Immature natural killer cell (primary cell): ENCODE measurements at regions not wholly inside any gene's neighbourhood (a gene's known extent, or its start where the extent isn't known, plus 50 kb on each side); places are given as distances from the start of the nearest gene placed in this dataset.

Experiments used
- DNase-seq, 3 donors: peaks; one replicate each; pipeline ENCODE4 v3.0.0; 2022; ENCODE audit warnings: mixed read lengths in 1 of 3
- H3K27ac Mint-ChIP-seq, 6 donors: one replicate each; pipeline ENCODE4 v1.8.0; 2020; ENCODE audit warnings: mixed read lengths in 6 of 6, mild to moderate bottlenecking in 5 of 6, inconsistent platforms in 4 of 6, moderate library complexity in 3 of 6
- H3K27me3 Mint-ChIP-seq, 3 donors: one replicate each; pipeline ENCODE4 v1.8.0; 2020 to 2021; ENCODE audit warnings: low read depth in 3 of 3, mild to moderate bottlenecking in 3 of 3, mixed read lengths in 3 of 3, moderate library complexity in 3 of 3, inconsistent platforms in 1 of 3
- H3K36me3 Mint-ChIP-seq, 3 donors: one replicate each; pipeline ENCODE4 v1.8.0; 2020; ENCODE audit warnings: mixed read lengths in 3 of 3, inconsistent platforms in 2 of 3, mild to moderate bottlenecking in 2 of 3
- H3K4me1 Mint-ChIP-seq, 2 donors: one replicate each; pipeline ENCODE4 v1.8.0; 2020; ENCODE audit warnings: inconsistent platforms in 2 of 2, mild to moderate bottlenecking in 2 of 2, mixed read lengths in 2 of 2, moderate library complexity in 1 of 2
- H3K4me3 Mint-ChIP-seq, 5 donors: one replicate each; pipeline ENCODE4 v1.8.0; 2020; ENCODE audit warnings: mild to moderate bottlenecking in 5 of 5, mixed read lengths in 5 of 5, inconsistent platforms in 3 of 5, moderate library complexity in 3 of 5
- H3K9me3 Mint-ChIP-seq, 6 donors: one replicate each; pipeline ENCODE4 v1.8.0; 2020; ENCODE audit warnings: mild to moderate bottlenecking in 6 of 6, mixed read lengths in 6 of 6, inconsistent platforms in 4 of 6, moderate library complexity in 3 of 6

DNA sequence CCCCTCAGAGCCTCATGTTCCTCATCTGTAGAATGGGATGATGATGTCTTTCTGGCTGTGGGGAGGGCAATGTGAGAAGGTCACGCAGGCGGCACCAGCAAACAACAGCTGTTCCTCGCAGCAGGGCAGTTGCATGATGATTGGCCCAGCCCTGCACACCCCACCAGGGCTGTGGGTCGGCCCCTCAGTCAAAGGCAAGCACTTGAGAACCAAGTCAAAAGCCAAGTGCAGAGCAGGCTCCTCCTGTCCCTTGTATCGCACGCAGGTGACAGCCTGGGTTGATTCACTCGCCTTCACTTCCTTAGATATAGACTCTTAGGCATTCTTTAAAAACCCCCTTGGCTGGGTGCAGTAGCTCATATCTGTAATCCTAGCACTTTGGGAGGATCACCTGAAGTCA lies 191.9 kb upstream of the C1orf174 start:
- H3K27me3 Mint-ChIP-seq: peaks cover 0 to 7% (median 3%) of the 10 kb centered on the region in 3 donors
- DNase-seq: no peak
- H3K36me3 Mint-ChIP-seq: peaks cover 0 to 4% (median 0%) of the 10 kb centered on the region in 3 donors
- H3K27ac Mint-ChIP-seq: no peak overlapping the region
- H3K9me3 Mint-ChIP-seq: peaks cover 0 to 9% (median 4%) of the 10 kb centered on the region in 6 donors
- no peak overlapping the region for H3K4me3 Mint-ChIP-seq
- no peaks in the 10 kb centered on the region for H3K4me1 Mint-ChIP-seq

DNA sequence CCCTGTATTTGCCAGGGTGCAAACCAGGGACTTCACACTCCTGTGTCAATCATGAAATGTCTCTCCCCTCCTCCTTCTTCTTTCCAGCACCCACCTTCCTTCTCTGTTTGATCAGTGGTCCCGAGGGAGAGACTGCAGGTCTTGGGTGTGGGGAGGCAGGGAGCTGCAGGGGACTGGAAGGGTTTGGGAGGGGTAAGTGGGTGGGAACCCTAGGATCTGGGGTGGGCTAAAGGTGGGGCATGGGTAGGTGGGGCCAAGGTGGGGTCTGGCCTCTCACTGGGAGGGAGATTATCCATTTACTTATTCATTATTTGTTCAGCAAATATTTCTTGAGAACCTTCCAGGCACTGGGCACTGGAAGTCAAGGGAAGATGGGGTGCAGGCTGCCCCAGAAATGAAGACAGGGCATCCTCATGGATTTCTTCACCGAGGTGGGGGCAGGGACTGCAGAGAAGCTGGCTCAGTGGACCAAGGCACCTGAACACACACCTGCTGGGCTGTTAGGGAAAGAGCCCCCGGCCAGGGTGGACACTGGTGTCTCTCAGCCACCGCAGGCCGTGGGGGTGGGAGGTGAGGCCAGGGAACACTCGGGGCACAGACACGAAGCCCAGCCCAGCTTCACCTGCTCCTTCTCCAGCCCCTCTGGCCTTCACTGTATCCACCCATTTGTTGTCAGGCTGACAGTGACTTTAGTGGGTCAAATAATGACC lies 193.9 kb upstream of the C1orf174 start:
- Mint-ChIP-seq H3K4me3 (no peak overlapping the region), H3K4me1 (no peaks in the 10 kb centered on the region), H3K27ac (no peak overlapping the region), H3K9me3 (peaks cover 0 to 9% (median 4%) of the 10 kb centered on the region in 6 donors), H3K27me3 (peaks cover under 1 to 7% (median 3%) of the 10 kb centered on the region in 3 donors), H3K36me3 (peaks cover 0 to 4% (median 0%) of the 10 kb centered on the region in 3 donors)
- no peak for DNase-seq

DNA sequence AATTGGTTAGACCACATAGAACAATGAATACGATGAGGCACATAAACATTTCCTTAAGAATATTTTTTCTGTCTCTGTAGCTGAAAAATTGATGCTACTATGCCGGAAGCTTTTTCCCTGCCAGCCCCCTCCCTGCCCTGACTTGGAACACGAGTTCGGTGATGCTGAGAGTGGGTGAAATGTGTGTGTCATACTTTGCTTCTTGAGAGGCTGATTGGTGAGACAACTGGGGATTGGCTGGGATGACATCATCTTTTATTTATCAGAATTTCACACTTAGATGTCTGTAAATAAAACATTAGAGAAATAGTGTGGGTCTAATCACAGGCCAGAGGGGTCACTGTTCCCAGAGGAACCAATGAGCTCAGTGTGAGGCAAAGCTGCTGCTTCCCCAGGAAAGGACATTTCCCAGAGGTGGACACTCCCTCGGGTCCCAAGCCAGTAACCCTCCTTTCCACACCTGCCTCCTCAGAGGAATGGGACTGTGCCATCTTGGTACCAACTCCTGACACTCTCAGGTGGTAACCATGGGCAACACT lies 195.4 kb upstream of the C1orf174 start:
- no peaks in the 10 kb centered on the region for H3K4me1 Mint-ChIP-seq
- H3K4me3 Mint-ChIP-seq: no peak overlapping the region
- H3K27me3 Mint-ChIP-seq: peaks cover 3 to 7% (median 3%) of the 10 kb centered on the region in 3 donors
- no peak overlapping the region for H3K27ac Mint-ChIP-seq
- peaks cover 0 to 9% (median 4%) of the 10 kb centered on the region in 6 donors for H3K9me3 Mint-ChIP-seq
- H3K36me3 Mint-ChIP-seq: peaks cover 0 to 4% (median 0%) of the 10 kb centered on the region in 3 donors
- DNase-seq: no peak

DNA sequence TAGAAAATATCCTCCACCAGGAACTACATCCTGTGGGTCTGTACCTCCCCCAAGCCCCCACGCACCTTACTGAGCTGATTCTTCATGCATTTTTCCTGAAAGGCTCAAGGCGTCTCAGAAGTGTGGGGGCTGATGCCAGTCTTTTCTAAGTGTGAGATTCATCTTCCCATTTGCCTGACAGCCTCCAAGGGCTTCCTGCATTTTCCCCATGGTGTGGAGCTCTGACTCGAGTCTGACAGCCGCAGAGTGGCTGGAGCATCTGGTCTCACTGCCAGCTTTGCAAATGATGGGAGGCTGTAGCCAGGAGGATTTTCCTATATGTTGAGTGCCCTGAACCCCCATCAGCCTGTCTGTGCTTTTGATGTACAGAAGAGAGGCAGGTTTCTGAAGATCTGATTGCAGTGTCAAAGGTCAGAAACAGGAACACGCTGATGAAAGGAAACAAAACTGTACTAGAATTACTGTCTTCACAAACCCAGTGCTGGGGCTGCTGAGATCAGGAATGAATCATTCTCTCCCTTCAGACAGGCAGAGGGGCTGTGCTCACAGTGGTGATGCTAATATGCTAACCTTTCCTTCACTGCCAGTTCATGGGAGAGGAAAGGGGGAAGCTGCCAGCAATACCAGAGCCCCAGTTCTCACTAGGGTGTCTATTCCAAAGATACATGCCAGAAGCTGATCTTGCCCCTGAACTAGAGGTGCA lies 201.5 kb upstream of the C1orf174 start:
- H3K36me3 Mint-ChIP-seq: no peaks in the 10 kb centered on the region
- no peak overlapping the region for H3K4me3 Mint-ChIP-seq
- no peaks in the 10 kb centered on the region for H3K4me1 Mint-ChIP-seq
- no peak overlapping the region for H3K27ac Mint-ChIP-seq
- H3K9me3 Mint-ChIP-seq: peaks cover 0 to 4% (median under 1%) of the 10 kb centered on the region in 6 donors
- DNase-seq: no peak
- H3K27me3 Mint-ChIP-seq: peaks cover 2 to 7% (median 4%) of the 10 kb centered on the region in 3 donors

DNA sequence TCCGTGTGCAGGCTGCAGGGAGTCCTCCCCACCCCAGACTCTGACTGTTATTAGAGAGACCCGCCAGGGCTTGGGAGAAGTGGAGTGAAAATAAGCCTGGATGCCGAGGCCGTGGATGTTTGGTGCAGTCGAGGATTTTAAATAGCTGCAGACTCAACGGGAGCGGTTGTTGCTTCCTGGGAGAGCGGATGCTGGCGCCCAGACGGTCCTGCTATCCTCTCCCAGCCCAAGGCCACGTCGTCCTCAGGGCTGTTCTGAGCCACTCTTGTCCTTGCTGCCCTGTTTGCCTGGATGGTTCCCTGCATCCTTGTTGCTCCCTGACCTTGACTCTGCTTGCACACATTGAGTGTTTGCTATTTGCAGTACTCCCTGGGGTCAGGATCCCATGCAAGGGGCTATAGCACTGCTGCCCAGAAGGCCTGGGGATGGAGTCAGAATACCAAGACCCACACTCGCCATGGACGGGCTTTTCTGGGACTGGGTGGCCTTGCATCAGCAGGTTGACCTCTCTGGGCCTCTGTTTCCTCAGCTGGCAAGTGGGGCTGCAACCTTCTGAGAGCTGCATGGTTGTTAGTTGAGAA lies 205.3 kb upstream of the C1orf174 start:
- no peak for DNase-seq
- peaks cover 2 to 4% (median 2%) of the 10 kb centered on the region in 3 donors for H3K27me3 Mint-ChIP-seq
- H3K27ac Mint-ChIP-seq: no peak overlapping the region
- no peaks in the 10 kb centered on the region for H3K9me3 Mint-ChIP-seq
- no peaks in the 10 kb centered on the region for H3K36me3 Mint-ChIP-seq
- H3K4me3 Mint-ChIP-seq: no peak overlapping the region
- no peaks in the 10 kb centered on the region for H3K4me1 Mint-ChIP-seq

DNA sequence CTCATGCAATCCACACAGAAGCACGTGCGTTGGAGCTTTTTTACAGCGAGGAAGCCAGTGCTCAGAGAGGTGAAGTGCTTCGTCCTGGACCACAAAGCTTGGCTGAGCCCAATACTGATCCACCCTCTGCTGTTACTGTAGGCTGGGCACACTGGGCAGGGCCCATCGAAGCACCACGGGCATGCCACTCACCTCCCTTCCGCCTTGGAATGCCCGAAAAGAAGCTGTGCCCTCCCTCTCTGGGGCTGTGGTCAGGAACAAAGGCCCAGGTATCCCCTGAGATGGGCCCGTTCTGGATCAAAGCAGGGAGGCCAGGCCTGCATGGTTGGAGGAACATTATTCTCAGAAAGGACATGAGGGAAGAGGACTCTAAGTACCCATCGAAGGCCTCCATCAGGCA lies 206.7 kb upstream of the C1orf174 start:
- Mint-ChIP-seq H3K27me3 (peaks cover 0 to 4% (median 4%) of the 10 kb centered on the region in 3 donors), H3K9me3 (no peaks in the 10 kb centered on the region), H3K27ac (no peak overlapping the region), H3K36me3 (no peaks in the 10 kb centered on the region), H3K4me3 (no peak overlapping the region), H3K4me1 (no peaks in the 10 kb centered on the region)
- DNase-seq: no peak

DNA sequence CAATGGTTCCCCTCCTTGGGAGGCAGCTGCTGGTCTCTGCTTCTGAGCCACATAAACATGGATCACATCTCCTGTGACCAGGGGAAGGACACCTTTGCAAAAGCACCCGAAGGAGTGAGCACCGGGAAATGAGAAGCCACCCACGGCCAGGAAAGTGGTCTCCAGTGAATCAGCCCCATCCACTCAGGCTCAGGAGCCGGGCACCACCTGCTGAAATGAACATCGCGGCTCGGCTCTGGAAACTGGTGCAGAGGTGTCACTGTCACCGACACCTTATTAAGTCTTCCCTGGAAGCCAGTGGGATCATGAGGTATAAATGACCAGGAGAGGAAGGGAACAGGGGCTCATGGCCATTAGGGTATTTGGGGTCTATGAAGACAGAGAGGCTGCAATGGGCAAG lies 207.2 kb upstream of the C1orf174 start:
- peaks cover 0 to 4% (median 2%) of the 10 kb centered on the region in 3 donors for H3K27me3 Mint-ChIP-seq
- no peaks in the 10 kb centered on the region for H3K36me3 Mint-ChIP-seq
- H3K4me3 Mint-ChIP-seq: no peak overlapping the region
- H3K27ac Mint-ChIP-seq: no peak overlapping the region
- no peak for DNase-seq
- no peaks in the 10 kb centered on the region for H3K4me1 Mint-ChIP-seq
- H3K9me3 Mint-ChIP-seq: no peaks in the 10 kb centered on the region

DNA sequence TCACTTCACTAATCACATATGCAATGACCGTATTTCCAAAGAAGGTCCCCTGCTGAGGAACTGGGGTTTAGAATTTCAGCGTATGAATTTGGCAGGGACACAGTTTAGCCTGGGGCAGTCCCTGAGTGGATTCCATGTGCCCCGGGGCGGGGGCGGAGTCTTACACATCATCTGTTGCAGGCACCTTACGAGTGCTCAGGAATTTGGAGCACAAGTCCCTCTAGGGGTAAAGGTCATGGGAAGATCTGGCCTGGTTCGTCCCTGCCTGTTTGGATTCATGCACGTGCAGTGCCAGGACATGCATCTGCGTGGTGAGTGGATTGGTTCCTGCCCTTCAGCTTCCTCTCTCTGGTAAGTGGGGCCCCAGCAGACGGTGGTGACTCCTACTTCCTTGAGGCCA lies 208.3 kb upstream of the C1orf174 start:
- Mint-ChIP-seq H3K27me3 (peaks cover 0 to 2% (median 0%) of the 10 kb centered on the region in 3 donors), H3K36me3 (no peaks in the 10 kb centered on the region), H3K4me1 (no peaks in the 10 kb centered on the region), H3K9me3 (no peaks in the 10 kb centered on the region), H3K27ac (no peak overlapping the region), H3K4me3 (no peak overlapping the region)
- DNase-seq: no peak

DNA sequence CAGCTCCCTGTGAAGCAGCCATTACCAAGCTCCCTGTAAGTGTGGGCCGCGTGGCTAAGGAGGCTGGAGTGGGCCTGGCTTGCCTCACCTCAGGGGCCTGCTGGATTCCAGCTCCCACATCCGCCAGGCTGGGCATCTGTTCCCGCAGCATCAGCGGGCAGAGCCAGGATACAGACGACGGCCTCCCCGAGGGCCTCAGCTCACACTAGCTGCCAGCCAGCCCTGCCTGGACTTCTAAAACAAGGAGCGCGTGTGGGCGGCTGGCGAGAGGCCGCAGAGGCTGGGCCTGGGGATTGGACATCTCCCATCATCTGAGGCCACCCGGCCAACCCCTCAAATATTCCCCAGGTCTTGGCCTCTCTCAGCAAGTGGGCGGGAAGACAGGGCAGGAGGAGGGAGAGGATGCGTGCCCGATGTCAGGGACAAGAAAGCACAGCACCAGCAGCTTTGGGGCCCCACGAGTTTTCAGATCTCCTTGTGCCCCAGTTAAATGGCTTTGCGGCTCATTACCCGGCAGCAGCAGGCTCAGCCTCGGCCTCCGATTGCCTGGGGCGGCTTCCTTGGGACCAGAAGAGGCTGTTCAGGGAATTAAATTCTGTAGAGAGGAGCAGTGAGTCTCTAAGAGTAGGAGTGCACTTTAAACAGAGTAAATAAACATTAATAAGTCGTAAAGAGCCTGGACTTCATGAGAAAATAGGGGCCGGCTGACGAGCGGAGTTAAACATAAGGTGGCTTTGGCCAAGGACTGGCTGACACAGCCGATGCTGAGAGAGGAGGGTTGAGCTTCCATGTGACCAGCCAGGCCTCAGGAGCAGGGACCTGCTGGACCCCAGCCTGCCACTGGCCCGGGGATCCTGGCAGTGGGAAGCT lies 208.9 kb upstream of the C1orf174 start:
- Mint-ChIP-seq H3K4me1 (no peaks in the 10 kb centered on the region), H3K36me3 (no peaks in the 10 kb centered on the region), H3K27me3 (peaks cover 0 to 2% (median 0%) of the 10 kb centered on the region in 3 donors), H3K27ac (peak overlapping the region in 1 of 6 donors; percentile 73), H3K9me3 (no peaks in the 10 kb centered on the region), H3K4me3 (no peak overlapping the region)
- no peak for DNase-seq

DNA sequence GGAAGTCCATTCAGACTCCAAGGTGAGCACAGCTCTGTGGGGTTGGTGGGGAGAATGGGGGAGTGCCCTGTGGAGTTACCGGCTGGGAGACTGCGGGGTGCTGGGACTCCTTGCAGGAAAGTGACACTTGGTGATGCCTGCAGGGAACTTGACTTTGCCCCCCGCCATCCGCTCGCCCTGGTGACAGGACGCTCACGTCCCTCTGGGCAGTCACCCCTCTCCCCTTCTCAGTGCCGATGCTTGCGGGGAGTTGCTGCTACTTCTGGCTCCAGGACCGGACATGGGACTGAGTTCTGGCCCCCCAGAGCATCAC lies 209.5 kb upstream of the C1orf174 start:
- no peaks in the 10 kb centered on the region for H3K9me3 Mint-ChIP-seq
- DNase-seq: no peak
- H3K27ac Mint-ChIP-seq: no peak overlapping the region
- H3K36me3 Mint-ChIP-seq: no peaks in the 10 kb centered on the region
- H3K4me3 Mint-ChIP-seq: no peak overlapping the region
- H3K4me1 Mint-ChIP-seq: no peaks in the 10 kb centered on the region
- peaks cover 0 to 2% (median 0%) of the 10 kb centered on the region in 3 donors for H3K27me3 Mint-ChIP-seq

DNA sequence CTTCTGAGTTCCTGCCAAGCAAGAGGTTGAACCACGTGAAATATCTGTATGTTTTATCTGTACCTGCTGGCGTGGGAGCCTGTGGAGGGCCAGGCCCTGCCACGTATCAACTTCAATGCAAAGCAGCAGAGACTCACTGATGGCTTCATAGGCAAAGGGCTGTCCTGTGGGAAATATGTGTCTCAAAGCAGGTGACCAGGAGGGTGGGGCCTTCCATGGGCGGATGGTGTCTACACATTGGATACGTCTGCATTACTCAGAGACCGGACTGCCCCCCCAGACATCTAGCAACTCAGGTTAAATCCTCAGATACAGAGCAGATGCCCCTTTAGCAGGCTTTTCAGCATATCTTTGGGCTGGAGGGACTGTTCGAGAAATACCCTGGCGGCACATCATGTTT lies 210.8 kb upstream of the C1orf174 start:
- Mint-ChIP-seq H3K4me3 (no peak overlapping the region), H3K36me3 (no peaks in the 10 kb centered on the region), H3K27me3 (peaks cover 0 to 2% (median 0%) of the 10 kb centered on the region in 3 donors), H3K9me3 (no peaks in the 10 kb centered on the region), H3K4me1 (no peaks in the 10 kb centered on the region), H3K27ac (no peak overlapping the region)
- DNase-seq: no peak

DNA sequence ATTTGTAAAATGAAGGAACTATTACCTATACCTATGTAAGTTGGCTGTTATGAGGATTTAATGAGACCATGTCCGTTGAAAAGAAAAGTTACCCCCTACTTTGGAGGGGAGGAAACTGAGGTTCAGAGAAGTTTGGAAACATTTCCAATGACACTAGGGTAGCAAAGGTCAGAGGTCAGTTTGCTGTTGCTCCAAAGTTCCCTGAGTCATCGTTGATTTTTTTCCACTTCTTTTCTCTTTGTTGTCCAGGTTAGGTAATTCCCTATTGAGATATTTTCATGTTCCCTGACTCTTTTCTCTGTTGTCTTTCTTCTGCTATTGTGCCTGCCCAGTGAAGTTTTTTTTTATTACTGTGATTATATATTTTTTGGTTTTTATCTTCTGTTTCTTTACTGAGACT lies 213.8 kb upstream of the C1orf174 start:
- peaks cover 0 to 2% (median 0%) of the 10 kb centered on the region in 3 donors for H3K27me3 Mint-ChIP-seq
- H3K36me3 Mint-ChIP-seq: no peaks in the 10 kb centered on the region
- no peak overlapping the region for H3K4me3 Mint-ChIP-seq
- H3K27ac Mint-ChIP-seq: no peak overlapping the region
- H3K4me1 Mint-ChIP-seq: no peaks in the 10 kb centered on the region
- peaks cover 0 to 1% (median 0%) of the 10 kb centered on the region in 6 donors for H3K9me3 Mint-ChIP-seq
- no peak for DNase-seq

DNA sequence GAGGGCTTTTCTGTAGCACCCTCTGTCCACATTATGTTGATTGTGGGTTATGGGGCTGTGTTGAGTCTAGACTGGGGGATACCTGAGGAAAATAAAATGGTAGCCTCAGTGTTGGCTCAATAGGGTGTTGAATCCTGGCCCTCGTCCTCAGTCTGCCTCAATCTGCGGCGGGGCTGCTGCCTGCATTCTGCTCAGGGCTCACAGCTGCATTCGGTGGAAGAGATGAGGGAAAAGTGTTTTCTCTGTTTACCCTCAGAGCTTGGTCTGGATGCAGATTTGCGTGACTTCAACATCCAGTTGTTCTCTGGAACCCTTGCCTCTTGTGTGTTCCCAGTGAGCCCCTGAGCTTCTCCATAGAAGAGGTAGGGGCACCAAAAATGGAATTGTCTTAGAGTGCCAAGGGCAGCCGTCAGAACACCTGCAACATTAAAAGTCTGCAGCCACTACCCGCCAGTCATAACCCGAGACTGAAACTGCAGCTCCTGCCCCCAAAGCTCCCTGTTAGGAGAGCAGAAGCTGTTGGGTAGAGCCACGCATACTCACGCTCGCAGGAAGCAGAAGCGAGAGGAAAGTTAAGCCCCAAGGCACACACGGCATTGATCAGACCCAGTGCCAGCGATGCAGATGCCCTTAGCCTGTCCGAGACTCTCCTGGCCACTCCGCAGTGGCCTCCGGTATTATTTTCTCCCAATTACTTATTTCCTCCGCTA lies 215.3 kb upstream of the C1orf174 start:
- H3K27me3 Mint-ChIP-seq: peaks cover 0 to 2% (median 0%) of the 10 kb centered on the region in 3 donors
- H3K4me3 Mint-ChIP-seq: no peak overlapping the region
- H3K9me3 Mint-ChIP-seq: peaks cover 0 to 1% (median 0%) of the 10 kb centered on the region in 6 donors
- DNase-seq: no peak
- H3K27ac Mint-ChIP-seq: no peak overlapping the region
- H3K36me3 Mint-ChIP-seq: no peaks in the 10 kb centered on the region
- H3K4me1 Mint-ChIP-seq: no peaks in the 10 kb centered on the region
